Naive thymus-derived CD4-positive, alpha-beta T cell (primary cell): ENCODE measurements at regions not wholly inside any gene's neighbourhood (a gene's known extent, or its start where the extent isn't known, plus 50 kb on each side); places are given as distances from the start of the nearest gene placed in this dataset.

Experiments used
- ATAC-seq: fragments of 150-1000 bp; cut with Tn5 transposase; 2 replicates; pipeline ENCODE4 v1.10.0; 2021; ENCODE audit warnings: mild to moderate bottlenecking, moderate library complexity
- CTCF ChIA-PET: fragments of 350-600 bp; sonication (Branson Sonifier 250); formaldehyde crosslinking; loops from one replicate; lab custom pipeline; 2021; ENCODE audit warnings: antibody characterized with exemption; lab: Charles Lee
- POLR2A ChIA-PET: fragments of 350-600 bp; sonication (Branson Sonifier 250); formaldehyde crosslinking; loops from one replicate; lab custom pipeline; 2021; ENCODE audit warnings: antibody characterized with exemption, inconsistent platforms; lab: Charles Lee
- DNase-seq, 9 donors: peaks; one replicate each; pipeline versions ENCODE4 v3.0.0 to v3.0.0-alpha.2; 2020 to 2022; ENCODE audit warnings: mixed read lengths in 1 of 9
- H3K27ac ChIP-seq: one replicate; pipeline ENCODE4 v1.7.0; 2013; ENCODE audit warnings: mild to moderate bottlenecking, low read depth, low read length, moderate library complexity
- H3K27me3 ChIP-seq, 2 donors: one replicate each; pipeline ENCODE4 v1.7.0; 2013; ENCODE audit warnings: low read length in 2 of 2, mild to moderate bottlenecking in 2 of 2, moderate library complexity in 2 of 2; ENCODE audit not compliant: control insufficient read depth in 2 of 2, insufficient read depth in 2 of 2
- H3K36me3 ChIP-seq, 3 experiments: 1 replicate in 2 of 3; 2 replicates in 1 of 3; pipeline ENCODE4 v1.7.0; 2013; ENCODE audit warnings: low read length in 3 of 3, mild to moderate bottlenecking in 3 of 3, moderate library complexity in 1 of 3; ENCODE audit not compliant: insufficient read depth in 3 of 3, control insufficient read depth in 2 of 3
- H3K4me1 ChIP-seq, 2 donors: one replicate each; pipeline ENCODE4 v1.7.0; 2013; ENCODE audit warnings: low read length in 2 of 2, mild to moderate bottlenecking in 2 of 2, moderate library complexity in 1 of 2; ENCODE audit not compliant: control insufficient read depth in 2 of 2, insufficient read depth in 2 of 2
- H3K4me3 ChIP-seq: 2 replicates; pipeline ENCODE4 v1.7.0; 2013; ENCODE audit warnings: mild to moderate bottlenecking, low read length
- H3K9me3 ChIP-seq, 3 experiments: 1 replicate in 2 of 3; 2 replicates in 1 of 3; pipeline ENCODE4 v1.7.0; 2013; ENCODE audit warnings: low read length in 3 of 3; ENCODE audit not compliant: control insufficient read depth in 2 of 3
- H3K27ac Mint-ChIP-seq, 9 donors: one replicate each; pipeline ENCODE4 v1.8.0; 2020 to 2022; ENCODE audit warnings: mixed read lengths in 9 of 9, mild to moderate bottlenecking in 8 of 9, moderate library complexity in 5 of 9, inconsistent platforms in 2 of 9
- H3K27me3 Mint-ChIP-seq, 5 donors: one replicate each; pipeline ENCODE4 v1.8.0; 2021 to 2022; ENCODE audit warnings: mixed read lengths in 5 of 5, mild to moderate bottlenecking in 1 of 5
- H3K36me3 Mint-ChIP-seq, 5 donors: one replicate each; pipeline ENCODE4 v1.8.0; 2020 to 2022; ENCODE audit warnings: mixed read lengths in 5 of 5, mild to moderate bottlenecking in 3 of 5, inconsistent platforms in 1 of 5
- H3K4me1 Mint-ChIP-seq, 7 donors: one replicate each; pipeline ENCODE4 v1.8.0; 2020 to 2022; ENCODE audit warnings: mixed read lengths in 7 of 7, mild to moderate bottlenecking in 3 of 7, inconsistent platforms in 1 of 7
- H3K4me3 Mint-ChIP-seq, 10 donors: one replicate each; pipeline ENCODE4 v1.8.0; 2020 to 2022; ENCODE audit warnings: mild to moderate bottlenecking in 10 of 10, mixed read lengths in 10 of 10, moderate library complexity in 6 of 10, inconsistent platforms in 2 of 10
- H3K9me3 Mint-ChIP-seq, 11 donors: one replicate each; pipeline ENCODE4 v1.8.0; 2020 to 2022; ENCODE audit warnings: mixed read lengths in 11 of 11, mild to moderate bottlenecking in 4 of 11, inconsistent platforms in 1 of 11, moderate library complexity in 1 of 11
- intact Hi-C, 2 donors: fragments of 100-400 bp; cut with micrococcal nuclease; formaldehyde crosslinking; loops; one replicate each; pipeline ENCODE4 v1.15.1; 2023

DNA sequence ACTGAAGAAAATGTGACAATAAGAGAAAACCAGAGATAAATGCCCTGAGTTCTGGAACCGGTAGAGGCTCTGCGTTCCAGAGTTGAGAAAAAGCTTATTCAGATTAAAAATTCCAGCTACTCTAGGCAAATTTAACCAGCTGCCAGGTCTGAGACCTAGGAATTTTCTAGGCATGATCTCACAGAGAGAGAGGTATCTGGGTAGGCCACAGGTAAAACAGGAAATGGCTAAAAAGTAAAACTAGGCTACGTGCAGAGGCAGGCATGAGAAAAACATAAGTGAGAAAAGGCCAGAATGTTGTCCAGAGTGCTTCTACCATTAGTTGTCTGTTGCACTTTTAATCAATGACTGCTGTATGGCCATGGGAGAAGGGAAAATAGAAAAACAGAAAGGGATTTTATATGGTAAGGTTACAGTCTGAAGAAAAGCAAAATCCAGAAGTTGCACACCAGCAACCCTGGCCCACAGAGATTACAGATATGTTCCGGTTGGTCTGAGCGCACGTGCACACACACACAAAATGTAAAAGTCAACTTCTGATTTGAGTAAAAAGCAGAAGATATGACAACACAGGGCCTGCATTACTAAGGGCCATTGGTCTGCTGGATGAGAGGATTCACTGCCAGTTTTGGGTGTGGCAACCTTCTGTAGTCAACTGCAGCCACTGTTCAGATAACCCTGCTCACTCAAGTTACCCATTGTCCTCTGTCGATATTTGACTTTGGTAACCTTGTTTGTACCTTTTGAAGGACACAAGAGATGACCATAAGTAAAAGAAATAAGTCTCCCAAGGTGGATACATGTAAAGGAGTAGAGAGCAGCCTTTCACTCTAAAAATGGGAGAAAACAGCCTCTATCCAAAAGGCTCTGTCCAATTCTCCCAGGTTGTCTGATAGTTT lies 266.0 kb downstream of the DTWD2 start:
- H3K36me3 ChIP-seq: no peaks in the 10 kb centered on the region
- ATAC-seq (no peak), DNase-seq (no peak)
- H3K9me3 ChIP-seq: no peaks in the 10 kb centered on the region
- Mint-ChIP-seq H3K9me3 (peaks cover 0 to 43% (median 9%) of the 10 kb centered on the region in 11 donors), H3K36me3 (no peaks in the 10 kb centered on the region), H3K4me1 (no peaks in the 10 kb centered on the region), H3K4me3 (no peak overlapping the region), H3K27ac (no peak overlapping the region), H3K27me3 (no peaks in the 10 kb centered on the region)
- H3K4me1 ChIP-seq: no peaks in the 10 kb centered on the region
- H3K27ac ChIP-seq: no peak overlapping the region
- no peaks in the 10 kb centered on the region for H3K27me3 ChIP-seq
- intact Hi-C loops: no loop called here
- no peak overlapping the region for H3K4me3 ChIP-seq
- ChIA-PET CTCF (no interaction called here), POLR2A (no interaction called here)

DNA sequence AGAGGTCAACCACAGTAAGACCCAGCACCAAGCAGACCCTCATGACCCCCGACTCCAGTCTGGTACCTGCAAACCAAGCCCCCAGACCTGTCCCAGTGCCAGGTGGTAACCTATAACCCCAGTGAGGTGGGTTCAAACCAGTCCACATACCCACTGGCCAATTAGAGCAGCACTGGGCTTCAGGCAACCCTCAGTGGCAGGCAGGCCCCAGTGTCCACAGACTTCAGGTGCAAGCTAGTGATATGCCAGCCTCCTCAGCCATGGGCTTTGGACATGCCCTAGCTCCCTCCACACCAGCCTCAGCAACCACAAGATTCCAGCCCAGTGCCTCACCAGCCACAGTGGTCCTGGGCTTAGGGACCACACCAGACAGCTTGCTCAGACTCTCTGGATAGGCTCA lies 276.6 kb downstream of the DTWD2 start:
- Histone ChIP-seq H3K4me1 (no peaks in the 10 kb centered on the region), H3K4me3 (no peak overlapping the region), H3K9me3 (peaks cover 0 to 4% (median 0%) of the 10 kb centered on the region in 3 experiments), H3K36me3 (no peaks in the 10 kb centered on the region), H3K27me3 (no peaks in the 10 kb centered on the region), H3K27ac (no peak overlapping the region)
- ChIA-PET CTCF (no interaction called here), POLR2A (no interaction called here)
- ATAC-seq (no peak), DNase-seq (no peak)
- no peaks in the 10 kb centered on the region for H3K27me3 Mint-ChIP-seq
- H3K9me3 Mint-ChIP-seq: peaks cover 5 to 60% (median 24%) of the 10 kb centered on the region in 11 donors
- H3K4me1 Mint-ChIP-seq: no peaks in the 10 kb centered on the region
- intact Hi-C loops: no loop called here
- no peak overlapping the region for H3K4me3 Mint-ChIP-seq
- peaks cover 0 to 6% (median 0%) of the 10 kb centered on the region in 5 donors for H3K36me3 Mint-ChIP-seq
- no peak overlapping the region for H3K27ac Mint-ChIP-seq

GRCh38 chr5:118705959-118706667 lies 282.2 kb downstream of the DTWD2 start:
- Mint-ChIP-seq H3K27ac (no peak overlapping the region), H3K36me3 (peaks cover 0 to 13% (median 0%) of the 10 kb centered on the region in 5 donors), H3K4me3 (no peak overlapping the region), H3K4me1 (no peaks in the 10 kb centered on the region), H3K9me3 (peaks cover 10 to 62% (median 30%) of the 10 kb centered on the region in 11 donors), H3K27me3 (no peaks in the 10 kb centered on the region)
- no peak overlapping the region for H3K4me3 ChIP-seq
- peaks cover 0 to 16% (median 0%) of the 10 kb centered on the region in 3 experiments for H3K9me3 ChIP-seq
- H3K36me3 ChIP-seq: no peaks in the 10 kb centered on the region
- no peak for DNase-seq
- H3K4me1 ChIP-seq: no peaks in the 10 kb centered on the region
- CTCF ChIA-PET: no interaction called here
- intact Hi-C loops: no loop called here
- no peaks in the 10 kb centered on the region for H3K27me3 ChIP-seq
- POLR2A ChIA-PET: no interaction called here
- no peak overlapping the region for H3K27ac ChIP-seq
- no peak for ATAC-seq

DNA sequence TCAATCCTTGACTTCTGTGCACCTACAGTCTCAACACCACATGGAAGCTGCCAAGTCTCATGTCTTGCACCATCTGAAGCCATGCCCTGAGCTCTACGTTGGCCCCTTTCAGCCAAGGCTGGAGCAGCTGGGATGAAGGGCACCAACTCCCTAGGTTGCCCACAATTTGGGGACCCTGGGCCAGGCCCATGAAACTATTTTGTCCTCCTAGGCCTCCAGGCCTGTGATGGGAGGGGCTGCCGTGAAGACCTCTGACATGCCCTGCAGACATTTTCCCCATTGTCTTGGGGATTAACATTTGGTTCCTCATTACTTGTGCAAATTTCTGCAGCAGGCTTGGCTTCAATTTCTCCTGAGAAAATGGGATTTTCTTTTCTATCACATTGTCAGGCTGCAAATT lies 285.1 kb downstream of the DTWD2 start:
- no peak for ATAC-seq
- DNase-seq: no peak
- intact Hi-C loops: no loop called here
- Histone ChIP-seq H3K4me1 (no peaks in the 10 kb centered on the region), H3K27ac (no peak overlapping the region), H3K4me3 (no peak overlapping the region), H3K36me3 (no peaks in the 10 kb centered on the region), H3K9me3 (peaks cover 0 to 16% (median 0%) of the 10 kb centered on the region in 3 experiments), H3K27me3 (no peaks in the 10 kb centered on the region)
- H3K27ac Mint-ChIP-seq: no peak overlapping the region
- H3K4me1 Mint-ChIP-seq: no peaks in the 10 kb centered on the region
- POLR2A ChIA-PET: no interaction called here
- no peak overlapping the region for H3K4me3 Mint-ChIP-seq
- peaks cover 0 to 13% (median 0%) of the 10 kb centered on the region in 5 donors for H3K36me3 Mint-ChIP-seq
- H3K27me3 Mint-ChIP-seq: peaks cover 0 to 3% (median 0%) of the 10 kb centered on the region in 5 donors
- CTCF ChIA-PET: no interaction called here
- peaks cover 7 to 56% (median 28%) of the 10 kb centered on the region in 11 donors for H3K9me3 Mint-ChIP-seq

GRCh38 chr5:118701791-118702190 lies 286.6 kb downstream of the DTWD2 start:
- H3K27me3 Mint-ChIP-seq: peaks cover 0 to 3% (median 0%) of the 10 kb centered on the region in 5 donors
- ATAC-seq (no peak), DNase-seq (no peak)
- Histone ChIP-seq H3K4me1 (no peaks in the 10 kb centered on the region), H3K27me3 (no peaks in the 10 kb centered on the region), H3K4me3 (no peak overlapping the region), H3K27ac (no peak overlapping the region), H3K9me3 (peaks cover 0 to 16% (median 0%) of the 10 kb centered on the region in 3 experiments), H3K36me3 (no peaks in the 10 kb centered on the region)
- no peak overlapping the region for H3K4me3 Mint-ChIP-seq
- CTCF ChIA-PET: no interaction called here
- intact Hi-C loops: no loop called here
- H3K9me3 Mint-ChIP-seq: peaks cover 7 to 49% (median 28%) of the 10 kb centered on the region in 11 donors
- H3K27ac Mint-ChIP-seq: no peak overlapping the region
- no peaks in the 10 kb centered on the region for H3K4me1 Mint-ChIP-seq
- POLR2A ChIA-PET: no interaction called here
- H3K36me3 Mint-ChIP-seq: peaks cover 0 to 13% (median 0%) of the 10 kb centered on the region in 5 donors

DNA sequence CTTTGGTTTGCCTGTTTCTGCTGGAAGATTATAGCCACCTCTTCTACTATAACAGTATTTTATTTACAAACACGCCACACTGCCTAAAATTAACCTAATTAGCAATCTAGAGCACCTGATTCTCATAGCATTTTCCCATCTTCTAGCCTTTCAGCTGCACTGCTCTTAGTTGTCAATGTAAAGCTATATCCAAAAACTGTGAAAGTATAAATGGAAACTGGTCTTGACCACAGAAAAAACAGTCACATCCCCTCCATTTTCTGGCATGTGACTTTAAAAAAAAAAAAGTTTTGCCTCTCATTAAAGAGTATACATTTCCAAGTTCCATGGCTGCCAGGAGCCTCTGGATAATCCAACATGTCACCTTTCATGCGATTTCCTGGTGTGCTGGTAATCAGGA lies 287.8 kb downstream of the DTWD2 start:
- Mint-ChIP-seq H3K9me3 (peaks cover 7 to 49% (median 28%) of the 10 kb centered on the region in 11 donors), H3K27ac (no peak overlapping the region), H3K4me3 (no peak overlapping the region), H3K4me1 (no peaks in the 10 kb centered on the region), H3K36me3 (peaks cover 0 to 13% (median 0%) of the 10 kb centered on the region in 5 donors), H3K27me3 (peaks cover 0 to 4% (median 0%) of the 10 kb centered on the region in 5 donors)
- DNase-seq: no peak
- Histone ChIP-seq H3K4me1 (no peaks in the 10 kb centered on the region), H3K27ac (no peak overlapping the region), H3K36me3 (no peaks in the 10 kb centered on the region), H3K9me3 (peaks cover 0 to 16% (median 0%) of the 10 kb centered on the region in 3 experiments), H3K4me3 (no peak overlapping the region), H3K27me3 (no peaks in the 10 kb centered on the region)
- POLR2A ChIA-PET: no interaction called here
- CTCF ChIA-PET: no interaction called here
- no peak for ATAC-seq
- intact Hi-C loops: no loop called here
